HCT116 (cell line): ENCODE measurements at regions not wholly inside any gene's neighbourhood (a gene's known extent, or its start where the extent isn't known, plus 50 kb on each side); places are given as distances from the start of the nearest gene placed in this dataset.

Experiments
- ATAC-seq: fragments of 200-7000 bp; cut with Tn5 transposase; 2 replicates; pipeline ENCODE4 v1.9.1; 2020; ENCODE audit warnings: mild to moderate bottlenecking, moderate library complexity
- BruUV-seq: library from RNA; stranded (reverse); fragments of 400-500 nt; replicated peaks from 2 replicates; lab custom pipeline; 2021; lab: Mats Ljungman, UMichigan
- CTCF ChIA-PET: fragments of 300-600 bp; sonication (Branson Sonifier 250); formaldehyde crosslinking; loops from one replicate; lab custom pipeline; 2021; ENCODE audit warnings: antibody characterized with exemption; lab: Charles Lee
- POLR2A ChIA-PET: fragments of 300-600, 350-600 bp; sonication (Branson Sonifier 250); formaldehyde crosslinking; loops from one replicate; lab custom pipeline; 2021; ENCODE audit warnings: antibody characterized with exemption; lab: Charles Lee
- RAD21 ChIA-PET, 2 experiments: fragments of 300-600 bp; sonication (Branson Sonifier 250); formaldehyde crosslinking; loops; one replicate each; lab custom pipeline; 2023; ENCODE audit warnings: low total read pairs in 2 of 2; ENCODE audit not compliant: uncharacterized antibody in 2 of 2, unreplicated experiment in 2 of 2, low non-redundant PET in 1 of 2; lab: Charles Lee
- DNase-seq: peaks from one replicate; pipeline ENCODE4 v3.0.0-alpha.2; 2010; ENCODE audit warnings: low read depth, low spot score
- H2AFZ ChIP-seq: fragments of 200-600 bp; shearing (Covaris generic), sonication (generic); 2 replicates; pipeline ENCODE4 v1.6.1; 2017; ENCODE audit warnings: low read depth, mixed run types, mixed read lengths, antibody characterized with exemption, low read length; ENCODE audit not compliant: poor library complexity, severe bottlenecking
- H3K27ac ChIP-seq: 2 replicates; pipeline ENCODE4 v1.5.1; 2012; ENCODE audit warnings: low read depth, low read length
- H3K27me3 ChIP-seq: fragments of 200-600 bp; sonication (generic); 2 replicates; pipeline ENCODE4 v1.6.1; 2016; ENCODE audit warnings: mixed run types, low read length, mixed read lengths; ENCODE audit not compliant: insufficient read depth
- H3K36me3 ChIP-seq, 2 experiments: fragments of 200-500 bp in 1 of 2; fragments of 200-600 bp in 1 of 2; sonication (Bioruptor generic) in 1 of 2; sonication (generic) in 1 of 2; 2 replicates each; pipeline versions ENCODE4 v1.5.1 to v1.6.1; 2014 to 2016; ENCODE audit warnings: low read length in 2 of 2, inconsistent platforms in 1 of 2, mixed read lengths in 1 of 2, mixed run types in 1 of 2; ENCODE audit not compliant: insufficient read depth in 2 of 2, control insufficient read depth in 1 of 2
- H3K4me1 ChIP-seq, 2 experiments: fragments of 200-600 bp in 1 of 2; sonication (generic) in 1 of 2; 2 replicates each; pipeline versions ENCODE4 v1.5.1 to v1.6.1; 2012 to 2017; ENCODE audit warnings: low read length in 2 of 2, inconsistent platforms in 1 of 2, mild to moderate bottlenecking in 1 of 2, mixed read lengths in 1 of 2, mixed run types in 1 of 2, moderate library complexity in 1 of 2; ENCODE audit not compliant: insufficient read depth in 2 of 2, control insufficient read depth in 1 of 2
- H3K4me2 ChIP-seq: fragments of 200-600 bp; sonication (generic); 2 replicates; pipeline ENCODE4 v1.6.1; 2017; ENCODE audit warnings: mixed run types, low read length, mixed read lengths
- H3K4me3 ChIP-seq, 2 experiments: fragments of 200-600 bp in 1 of 2; sonication (generic) in 1 of 2; replicated peaks in 1 of 2; 2 replicates each; pipeline ENCODE4 v1.5.1; 2011 to 2016; ENCODE audit warnings: low read length in 2 of 2, control low read depth in 1 of 2, low read depth in 1 of 2, mild to moderate bottlenecking in 1 of 2, mixed read lengths in 1 of 2, mixed run types in 1 of 2
- H3K79me2 ChIP-seq: fragments of 200-600 bp; sonication (generic); 2 replicates; pipeline ENCODE4 v1.6.1; 2017; ENCODE audit warnings: mild to moderate bottlenecking, mixed run types, low read length, moderate library complexity, mixed read lengths; ENCODE audit not compliant: insufficient read depth
- H3K9ac ChIP-seq: fragments of 200-600 bp; sonication (generic); 2 replicates; pipeline ENCODE4 v1.6.1; 2016; ENCODE audit warnings: low read length, mixed read lengths
- H3K9me2 ChIP-seq: fragments of 200-600 bp; sonication (generic), shearing (Covaris generic); 2 replicates; pipeline ENCODE4 v1.6.1; 2017; ENCODE audit warnings: mixed run types, mild to moderate bottlenecking, moderate library complexity; ENCODE audit not compliant: insufficient read depth
- H3K9me3 ChIP-seq, 2 experiments: fragments of 200-500 bp in 1 of 2; fragments of 200-600 bp in 1 of 2; sonication (Bioruptor generic) in 1 of 2; sonication (generic) in 1 of 2; 2 replicates each; pipeline ENCODE4 v1.6.1; 2014 to 2017; ENCODE audit warnings: low read length in 2 of 2, mixed read lengths in 2 of 2, inconsistent platforms in 1 of 2, low read depth in 1 of 2, mild to moderate bottlenecking in 1 of 2, mixed run types in 1 of 2, moderate library complexity in 1 of 2; ENCODE audit not compliant: control insufficient read depth in 1 of 2, insufficient read depth in 1 of 2
- H4K20me1 ChIP-seq: fragments of 200-600 bp; sonication (generic), shearing (Covaris generic); 2 replicates; pipeline ENCODE4 v1.6.1; 2017; ENCODE audit warnings: mixed run types, mild to moderate bottlenecking, moderate library complexity; ENCODE audit not compliant: insufficient read depth
- CBX3 ChIP-seq: IDR thresholded peaks from 2 replicates; pipeline ENCODE4 v1.6.1; 2012; ENCODE audit warnings: low read depth
- RAD21 ChIP-seq: IDR thresholded peaks from 2 replicates; pipeline ENCODE4 v1.6.1; 2012; ENCODE audit warnings: low read depth, mild to moderate bottlenecking
- SIN3A ChIP-seq: IDR thresholded peaks from 2 replicates; pipeline ENCODE4 v1.6.1; 2012; ENCODE audit warnings: low read depth
- SRF ChIP-seq: IDR thresholded peaks from 2 replicates; pipeline ENCODE4 v1.6.1; 2012; ENCODE audit warnings: low read depth
- YY1 ChIP-seq: IDR thresholded peaks from 2 replicates; pipeline ENCODE4 v1.6.1; 2011; ENCODE audit warnings: low read length, low read depth, moderate library complexity, mild to moderate bottlenecking; ENCODE audit not compliant: insufficient replicate concordance; ENCODE audit errors: extremely low read depth
- intact Hi-C: fragments of 100-400 bp; cut with micrococcal nuclease; formaldehyde crosslinking; loops from 2 replicates; pipeline ENCODE4 v1.10.0; 2022
- TF ChIP-seq, protein P1 (sequence below): IDR thresholded peaks from 2 replicates; pipeline ENCODE4 v1.6.1; 2012
- TF ChIP-seq, protein P2 (sequence below): IDR thresholded peaks from 2 replicates; pipeline ENCODE4 v1.6.1; 2012

GRCh38 chr1:106785176-106785575, 271.3 kb upstream of the PRMT6 start:
- TF ChIP-seq YY1 (no peak), SIN3A (no peak), CBX3 (no peak), SRF (no peak)
- TF ChIP-seq, protein P1, sequence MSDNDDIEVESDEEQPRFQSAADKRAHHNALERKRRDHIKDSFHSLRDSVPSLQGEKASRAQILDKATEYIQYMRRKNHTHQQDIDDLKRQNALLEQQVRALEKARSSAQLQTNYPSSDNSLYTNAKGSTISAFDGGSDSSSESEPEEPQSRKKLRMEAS, result no peak
- Histone ChIP-seq H3K4me2 (no peak overlapping the region), H3K9me3 (peaks cover 6 to 32% of the 10 kb centered on the region in 2 experiments; a peak in 2 of 4 replicates), H3K27me3 (no peaks in the 10 kb centered on the region), H3K27ac (no peak overlapping the region), H3K79me2 (no peaks in the 10 kb centered on the region), H3K4me1 (no peaks in the 10 kb centered on the region), H3K36me3 (no peaks in the 10 kb centered on the region), H3K9me2 (no peaks in the 10 kb centered on the region), H3K9ac (no peak overlapping the region), H4K20me1 (no peaks in the 10 kb centered on the region), H3K4me3 (no peak overlapping the region), H2AFZ (no peak overlapping the region)
- ChIA-PET CTCF (no interaction called here), POLR2A (no interaction called here), RAD21 (no interaction called here)
- no peak for ATAC-seq
- no TSS peak for BruUV-seq
- no peak for DNase-seq
- intact Hi-C loops, result no loop called here

GRCh38 chr1:106787520-106787919, 269.0 kb upstream of the PRMT6 start:
- H3K9me3 ChIP-seq, result peaks cover 5 to 23% of the 10 kb centered on the region in 2 experiments; a peak in 2 of 4 replicates
- ATAC-seq, result no peak
- no peaks in the 10 kb centered on the region for H3K4me1 ChIP-seq
- H4K20me1 ChIP-seq, result no peaks in the 10 kb centered on the region
- CTCF ChIA-PET, result no interaction called here
- intact Hi-C loops, result no loop called here
- RAD21 ChIA-PET, result no interaction called here
- H3K4me3 ChIP-seq, result no peak overlapping the region
- no peaks in the 10 kb centered on the region for H3K36me3 ChIP-seq
- DNase-seq, result no peak
- no peak overlapping the region for H3K9ac ChIP-seq
- no TSS peak for BruUV-seq
- no peaks in the 10 kb centered on the region for H3K79me2 ChIP-seq
- H3K4me2 ChIP-seq, result no peak overlapping the region
- no peaks in the 10 kb centered on the region for H3K9me2 ChIP-seq
- TF ChIP-seq RAD21, result no peak
- TF ChIP-seq, protein P2, sequence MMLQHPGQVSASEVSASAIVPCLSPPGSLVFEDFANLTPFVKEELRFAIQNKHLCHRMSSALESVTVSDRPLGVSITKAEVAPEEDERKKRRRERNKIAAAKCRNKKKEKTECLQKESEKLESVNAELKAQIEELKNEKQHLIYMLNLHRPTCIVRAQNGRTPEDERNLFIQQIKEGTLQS, result no peak
- no peaks in the 10 kb centered on the region for H3K27me3 ChIP-seq
- no peak overlapping the region for H3K27ac ChIP-seq
- no peak overlapping the region for H2AFZ ChIP-seq
- POLR2A ChIA-PET, result no interaction called here
